Progenitor cell of endocrine pancreas (in vitro differentiated cells): ENCODE measurements at regions not wholly inside any gene's neighbourhood (a gene's known extent, or its start where the extent isn't known, plus 50 kb on each side); places are given as distances from the start of the nearest gene placed in this dataset.
A peak's percentile ranks its signal among the peaks of the same experiment; 100 is the strongest.

Experiments
- DNase-seq: peaks from one replicate; pipeline ENCODE4 v3.0.0; 2021; ENCODE audit warnings: low spot score; ENCODE audit not compliant: unreplicated experiment
- H3K27ac Mint-ChIP-seq: 2 replicates; pipeline ENCODE4 v1.8.0; 2021; ENCODE audit warnings: mild to moderate bottlenecking, moderate library complexity, mixed read lengths
- H3K27me3 Mint-ChIP-seq: 2 replicates; pipeline ENCODE4 v1.8.0; 2021; ENCODE audit warnings: mixed read lengths
- H3K36me3 Mint-ChIP-seq: 2 replicates; pipeline ENCODE4 v1.8.0; 2022; ENCODE audit warnings: mixed read lengths; ENCODE audit not compliant: insufficient read depth
- H3K4me1 Mint-ChIP-seq: 2 replicates; pipeline ENCODE4 v1.8.0; 2021; ENCODE audit warnings: low read depth, mixed read lengths
- H3K4me3 Mint-ChIP-seq: 2 replicates; pipeline ENCODE4 v1.8.0; 2021; ENCODE audit warnings: low read depth, mild to moderate bottlenecking, moderate library complexity, mixed read lengths
- H3K9me3 Mint-ChIP-seq: 2 replicates; pipeline ENCODE4 v1.8.0; 2021; ENCODE audit warnings: low read depth, mixed read lengths
- TF ChIP-seq, protein P1 (sequence below): fragments of 200-600 bp; sonication (generic); IDR thresholded peaks from one replicate; pipeline ENCODE4 v1.5.0; 2021; ENCODE audit warnings: antibody characterized with exemption, mild to moderate bottlenecking; ENCODE audit not compliant: unreplicated experiment

DNA sequence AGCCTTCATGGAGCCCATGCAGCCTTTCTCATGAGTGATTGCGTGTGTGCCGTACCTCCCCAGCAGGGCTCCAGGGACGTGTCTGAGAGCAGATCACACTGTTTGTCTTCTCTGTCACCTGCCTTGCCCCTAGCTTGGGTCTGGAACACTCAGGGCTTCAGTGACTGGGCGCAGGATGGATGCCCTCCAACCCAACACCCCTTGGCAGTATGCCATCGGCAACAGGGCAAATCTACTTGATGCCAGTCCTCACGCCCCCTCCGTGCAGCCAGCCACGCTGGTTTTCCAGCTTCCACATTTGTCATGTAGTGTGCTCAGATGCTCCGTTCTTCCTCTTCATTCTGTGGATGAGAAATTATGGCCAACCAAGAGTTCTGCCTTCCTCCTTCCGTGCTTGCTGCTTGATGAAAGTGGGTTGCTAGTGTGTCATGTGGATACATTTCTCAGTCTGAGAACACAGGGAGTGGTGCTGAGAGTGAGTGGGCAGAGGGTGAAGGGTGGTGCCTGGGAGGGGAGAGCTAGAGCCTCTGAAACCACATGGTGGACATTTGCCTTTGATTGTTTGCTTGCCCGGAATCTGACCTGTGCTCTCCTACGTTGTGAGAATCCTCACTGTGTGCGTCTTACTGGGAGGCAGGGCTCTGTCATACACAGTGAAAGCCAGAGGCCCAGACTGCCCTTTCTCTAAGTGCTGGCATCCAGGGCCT lies 97.2 kb downstream of the FAM43A start:
- H3K27me3 Mint-ChIP-seq: peaks cover 9% of the 10 kb centered on the region
- H3K9me3 Mint-ChIP-seq: no peaks in the 10 kb centered on the region
- DNase-seq: no peak
- TF ChIP-seq, protein P1, sequence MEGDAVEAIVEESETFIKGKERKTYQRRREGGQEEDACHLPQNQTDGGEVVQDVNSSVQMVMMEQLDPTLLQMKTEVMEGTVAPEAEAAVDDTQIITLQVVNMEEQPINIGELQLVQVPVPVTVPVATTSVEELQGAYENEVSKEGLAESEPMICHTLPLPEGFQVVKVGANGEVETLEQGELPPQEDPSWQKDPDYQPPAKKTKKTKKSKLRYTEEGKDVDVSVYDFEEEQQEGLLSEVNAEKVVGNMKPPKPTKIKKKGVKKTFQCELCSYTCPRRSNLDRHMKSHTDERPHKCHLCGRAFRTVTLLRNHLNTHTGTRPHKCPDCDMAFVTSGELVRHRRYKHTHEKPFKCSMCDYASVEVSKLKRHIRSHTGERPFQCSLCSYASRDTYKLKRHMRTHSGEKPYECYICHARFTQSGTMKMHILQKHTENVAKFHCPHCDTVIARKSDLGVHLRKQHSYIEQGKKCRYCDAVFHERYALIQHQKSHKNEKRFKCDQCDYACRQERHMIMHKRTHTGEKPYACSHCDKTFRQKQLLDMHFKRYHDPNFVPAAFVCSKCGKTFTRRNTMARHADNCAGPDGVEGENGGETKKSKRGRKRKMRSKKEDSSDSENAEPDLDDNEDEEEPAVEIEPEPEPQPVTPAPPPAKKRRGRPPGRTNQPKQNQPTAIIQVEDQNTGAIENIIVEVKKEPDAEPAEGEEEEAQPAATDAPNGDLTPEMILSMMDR: no peak
- no peak overlapping the region for H3K4me3 Mint-ChIP-seq
- H3K4me1 Mint-ChIP-seq: peaks cover 12% of the 10 kb centered on the region
- H3K27ac Mint-ChIP-seq: peak overlapping the region; percentile 12
- H3K36me3 Mint-ChIP-seq: no peaks in the 10 kb centered on the region

DNA sequence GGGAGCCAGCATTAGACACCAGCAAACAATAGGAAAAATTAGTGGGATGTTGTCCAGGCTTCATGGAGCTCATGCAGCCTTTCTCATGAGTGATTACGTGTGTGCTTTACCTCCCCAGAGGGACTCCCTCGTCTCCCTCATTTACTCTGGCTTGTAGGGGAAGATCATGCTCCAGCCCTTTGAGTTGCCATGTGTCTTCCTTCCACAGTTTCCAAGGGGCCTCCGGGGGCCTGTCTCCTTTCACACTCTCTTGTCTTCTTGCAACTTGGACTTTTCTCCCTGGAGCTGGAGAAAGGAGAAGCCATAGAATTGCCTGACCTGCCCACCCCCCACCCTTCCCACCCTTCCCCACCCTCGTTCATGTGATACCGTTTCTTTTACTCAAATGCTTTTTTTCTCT lies 98.7 kb downstream of the FAM43A start:
- H3K27me3 Mint-ChIP-seq: peaks cover 6% of the 10 kb centered on the region
- no peaks in the 10 kb centered on the region for H3K9me3 Mint-ChIP-seq
- TF ChIP-seq, protein P1: no peak
- H3K27ac Mint-ChIP-seq: no peak overlapping the region
- H3K4me1 Mint-ChIP-seq: peaks cover 12% of the 10 kb centered on the region
- no peak for DNase-seq
- H3K4me3 Mint-ChIP-seq: no peak overlapping the region
- no peaks in the 10 kb centered on the region for H3K36me3 Mint-ChIP-seq

- TF ChIP-seq, protein P1: no peak
- H3K36me3 Mint-ChIP-seq: no peaks in the 10 kb centered on the region
- DNase-seq: no peak
- H3K27ac Mint-ChIP-seq: no peak overlapping the region
- H3K4me1 Mint-ChIP-seq: peaks cover 12% of the 10 kb centered on the region
- H3K4me3 Mint-ChIP-seq: no peak overlapping the region
- H3K9me3 Mint-ChIP-seq: no peaks in the 10 kb centered on the region
- H3K27me3 Mint-ChIP-seq: peaks cover 6% of the 10 kb centered on the region
Measured at GRCh38 chr3:194785315-194785714, 99.6 kb downstream of the FAM43A start.

DNA sequence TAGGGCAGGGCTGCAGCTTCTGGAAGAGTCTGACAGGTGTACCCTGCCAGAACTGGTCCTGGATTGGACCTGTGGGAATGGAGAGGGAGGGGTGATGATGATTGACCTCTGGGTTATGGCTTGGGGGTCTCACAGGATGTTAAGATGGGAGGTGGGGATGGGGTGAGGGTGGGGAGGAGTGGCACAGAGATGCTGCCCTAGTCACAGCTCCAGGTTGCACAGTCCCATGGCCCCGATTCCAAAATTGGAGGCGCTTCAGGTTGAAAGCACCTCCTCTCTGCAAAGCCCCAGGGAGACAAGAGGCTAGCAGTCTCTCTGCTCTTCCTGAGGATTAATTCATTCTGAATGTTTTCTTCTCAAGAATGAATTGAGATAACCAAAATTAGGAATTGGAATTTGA lies 101.4 kb downstream of the FAM43A start:
- Mint-ChIP-seq H3K27ac (no peak overlapping the region), H3K27me3 (peaks cover 6% of the 10 kb centered on the region), H3K4me3 (no peak overlapping the region), H3K4me1 (peaks cover 12% of the 10 kb centered on the region), H3K36me3 (no peaks in the 10 kb centered on the region), H3K9me3 (no peaks in the 10 kb centered on the region)
- TF ChIP-seq, protein P1: no peak
- DNase-seq: no peak

- Mint-ChIP-seq H3K9me3 (no peaks in the 10 kb centered on the region), H3K27ac (no peak overlapping the region), H3K36me3 (no peaks in the 10 kb centered on the region), H3K4me3 (no peak overlapping the region), H3K27me3 (peaks cover 6% of the 10 kb centered on the region), H3K4me1 (peaks cover 12% of the 10 kb centered on the region)
- TF ChIP-seq, protein P1: no peak
- no peak for DNase-seq
Measured at GRCh38 chr3:194787650-194788049, 102.0 kb downstream of the FAM43A start.
